HG02870 (cell line): ENCODE measurements at regions not wholly inside any gene's neighbourhood (a gene's known extent, or its start where the extent isn't known, plus 50 kb on each side); places are given as distances from the start of the nearest gene placed in this dataset.

Source experiments
- ATAC-seq: cut with Tn5 transposase; IDR thresholded peaks from one replicate; pipeline ENCODE4 v1.9.1; 2021; ENCODE audit warnings: mild to moderate bottlenecking, moderate library complexity; ENCODE audit not compliant: unreplicated experiment

- no peak for ATAC-seq
Observed at GRCh38 chr16:86632206-86632605, 53.9 kb downstream of the FOXL1 start.

GRCh38 chr16:86632944-86633343, 54.6 kb downstream of the FOXL1 start:
- no peak for ATAC-seq

GRCh38 chr16:86634292-86634691, 55.9 kb downstream of the FOXL1 start:
- no peak for ATAC-seq

- no peak for ATAC-seq
Observed at GRCh38 chr16:86635176-86635876, 57.0 kb downstream of the FOXL1 start.

GRCh38 chr16:86635926-86636325, 57.6 kb downstream of the FOXL1 start:
- no peak for ATAC-seq

- ATAC-seq: no peak
Observed at GRCh38 chr16:86637744-86638143, 59.4 kb downstream of the FOXL1 start.

GRCh38 chr16:86638642-86639041, 60.3 kb downstream of the FOXL1 start:
- ATAC-seq: no peak

- ATAC-seq: no peak
Observed at GRCh38 chr16:86639354-86639753, 61.0 kb downstream of the FOXL1 start.

GRCh38 chr16:86640265-86640843, 62.0 kb downstream of the FOXL1 start:
- no peak for ATAC-seq

- ATAC-seq: no peak
Observed at GRCh38 chr16:86642087-86642486, 63.7 kb downstream of the FOXL1 start.

- ATAC-seq: no peak
Observed at GRCh38 chr16:86643671-86644070, 65.3 kb downstream of the FOXL1 start.

- ATAC-seq: no peak
Observed at GRCh38 chr16:86647561-86647960, 69.2 kb downstream of the FOXL1 start.

GRCh38 chr16:86649875-86650274, 71.5 kb downstream of the FOXL1 start:
- ATAC-seq: no peak

- ATAC-seq: no peak
Observed at GRCh38 chr16:86651013-86651627, 72.8 kb downstream of the FOXL1 start.

- ATAC-seq: no peak
Observed at GRCh38 chr16:86651823-86652222, 73.5 kb downstream of the FOXL1 start.

GRCh38 chr16:86653285-86654006, 75.1 kb downstream of the FOXL1 start:
- no peak for ATAC-seq

GRCh38 chr16:86657972-86658371, 79.6 kb downstream of the FOXL1 start:
- no peak for ATAC-seq

- no peak for ATAC-seq
Observed at GRCh38 chr16:86660623-86661022, 82.3 kb downstream of the FOXL1 start.

- no peak for ATAC-seq
Observed at GRCh38 chr16:86661706-86662105, 83.4 kb downstream of the FOXL1 start.

GRCh38 chr16:86662195-86662594, 83.8 kb downstream of the FOXL1 start:
- no peak for ATAC-seq

GRCh38 chr16:86662740-86663139, 84.4 kb downstream of the FOXL1 start:
- no peak for ATAC-seq
